NAMALWA (cell line): ENCODE measurements at regions not wholly inside any gene's neighbourhood (a gene's known extent, or its start where the extent isn't known, plus 50 kb on each side); places are given as distances from the start of the nearest gene placed in this dataset.
"Not testable (repeated sequence)": the region's sequence is repeated elsewhere in the genome, so short reads cannot be mapped to it uniquely, and the experiment has no call there.

Experiments
- DNase-seq: peaks from one replicate; pipeline ENCODE4 v3.0.0-alpha.2; 2015; ENCODE audit warnings: low spot score

- DNase-seq = peak; percentile 26
These were observed 111.3 kb upstream of the MRI1 start for GRCh38 chr19:13652810-13653590.

GRCh38 chr19:13646758-13647157 is 117.6 kb upstream of the MRI1 start:
- DNase-seq = no peak

GRCh38 chr19:13644645-13645044 is 119.7 kb upstream of the MRI1 start:
- peak; percentile 93 for DNase-seq

GRCh38 chr19:13640611-13641010 is 123.7 kb upstream of the MRI1 start:
- DNase-seq = no peak

- DNase-seq = no peak
These were observed 124.9 kb upstream of the MRI1 start for GRCh38 chr19:13639342-13639929.

- no peak for DNase-seq
These were observed 126.7 kb upstream of the MRI1 start for GRCh38 chr19:13637664-13638063.

- DNase-seq = no peak
These were observed 128.4 kb upstream of the CACNA1A start for GRCh38 chr19:13634658-13635057.

- no peak for DNase-seq
These were observed 127.2 kb upstream of the CACNA1A start for GRCh38 chr19:13633522-13633922.

- no peak for DNase-seq
These were observed 126.8 kb upstream of the CACNA1A start for GRCh38 chr19:13633109-13633508.

GRCh38 chr19:13632164-13632563 is 125.9 kb upstream of the CACNA1A start:
- not testable (repeated sequence) for DNase-seq

GRCh38 chr19:13629687-13630357 is 123.5 kb upstream of the CACNA1A start:
- DNase-seq = no peak

- DNase-seq = no peak
These were observed 121.3 kb upstream of the CACNA1A start for GRCh38 chr19:13627531-13627930.

GRCh38 chr19:13623716-13624710 is 117.7 kb upstream of the CACNA1A start:
- no peak for DNase-seq

- DNase-seq = no peak
These were observed 116.8 kb upstream of the CACNA1A start for GRCh38 chr19:13622766-13623715.

- DNase-seq = no peak
These were observed 115.1 kb upstream of the CACNA1A start for GRCh38 chr19:13621413-13621812.

GRCh38 chr19:13619203-13619632 is 112.9 kb upstream of the CACNA1A start:
- no peak for DNase-seq

GRCh38 chr19:13615890-13616289 is 109.6 kb upstream of the CACNA1A start:
- DNase-seq = no peak

- no peak for DNase-seq
These were observed 107.2 kb upstream of the CACNA1A start for GRCh38 chr19:13613447-13613846.

GRCh38 chr19:13611596-13611995 is 105.3 kb upstream of the CACNA1A start:
- DNase-seq = no peak

- no peak for DNase-seq
These were observed 103.9 kb upstream of the CACNA1A start for GRCh38 chr19:13610039-13610691.
